GM19025 (cell line): ENCODE measurements at regions not wholly inside any gene's neighbourhood (a gene's known extent, or its start where the extent isn't known, plus 50 kb on each side); places are given as distances from the start of the nearest gene placed in this dataset.
"Not testable (repeated sequence)": the region's sequence is repeated elsewhere in the genome, so short reads cannot be mapped to it uniquely, and the experiment has no call there.

Experiments
- ATAC-seq: cut with Tn5 transposase; IDR thresholded peaks from one replicate; pipeline ENCODE4 v1.9.1; 2021; ENCODE audit warnings: mild to moderate bottlenecking, low read depth, moderate library complexity; ENCODE audit not compliant: unreplicated experiment

- ATAC-seq: no peak
Observed at GRCh38 chr11:90764691-90765090, 541.8 kb upstream of the CHORDC1 start.

GRCh38 chr11:90757849-90758494 is 535.1 kb upstream of the CHORDC1 start:
- no peak for ATAC-seq

GRCh38 chr11:90756617-90757016 is 533.8 kb upstream of the CHORDC1 start:
- no peak for ATAC-seq

DNA sequence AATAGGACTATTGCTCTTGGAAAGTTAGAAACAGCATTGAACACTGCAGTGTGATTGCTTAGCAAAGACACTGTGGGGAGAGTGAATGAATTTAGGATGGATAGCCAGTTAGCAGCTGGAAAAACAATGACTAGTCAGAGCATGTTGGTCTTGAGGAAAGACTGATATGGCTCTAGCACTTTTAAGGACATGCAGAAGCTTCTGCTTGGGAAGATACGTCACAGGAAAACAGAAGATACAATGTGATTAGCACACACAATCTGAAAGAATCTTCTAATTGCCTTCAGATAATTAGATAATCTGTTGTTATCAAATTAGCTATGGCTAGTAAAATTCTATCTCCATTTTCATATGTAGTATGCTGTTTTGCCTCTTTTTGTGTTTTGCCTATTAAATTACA is 530.7 kb upstream of the CHORDC1 start:
- no peak for ATAC-seq

- no peak for ATAC-seq
Observed at GRCh38 chr11:90747057-90747456, 524.2 kb upstream of the CHORDC1 start.

DNA sequence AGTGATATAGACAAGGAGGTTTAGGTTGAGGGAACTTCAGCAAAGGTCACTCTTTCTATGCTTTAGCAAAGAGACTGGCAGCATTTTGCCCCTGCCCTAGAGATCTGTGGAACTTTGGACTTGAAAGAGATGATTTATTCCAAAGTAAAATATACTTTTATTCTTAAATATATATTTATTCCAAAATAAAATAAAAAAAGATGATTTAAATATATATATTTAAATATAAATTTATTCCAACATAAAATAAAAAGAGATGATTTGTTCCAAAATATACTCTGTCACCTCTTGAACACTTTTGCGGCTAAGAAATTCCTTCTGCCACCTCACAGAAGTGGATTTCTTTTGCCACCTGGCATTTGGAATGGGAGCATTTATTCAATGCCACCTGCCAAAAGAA is 521.3 kb upstream of the CHORDC1 start:
- no peak for ATAC-seq

- no peak for ATAC-seq
Observed at GRCh38 chr11:90738799-90739198, 516.0 kb upstream of the CHORDC1 start.

DNA sequence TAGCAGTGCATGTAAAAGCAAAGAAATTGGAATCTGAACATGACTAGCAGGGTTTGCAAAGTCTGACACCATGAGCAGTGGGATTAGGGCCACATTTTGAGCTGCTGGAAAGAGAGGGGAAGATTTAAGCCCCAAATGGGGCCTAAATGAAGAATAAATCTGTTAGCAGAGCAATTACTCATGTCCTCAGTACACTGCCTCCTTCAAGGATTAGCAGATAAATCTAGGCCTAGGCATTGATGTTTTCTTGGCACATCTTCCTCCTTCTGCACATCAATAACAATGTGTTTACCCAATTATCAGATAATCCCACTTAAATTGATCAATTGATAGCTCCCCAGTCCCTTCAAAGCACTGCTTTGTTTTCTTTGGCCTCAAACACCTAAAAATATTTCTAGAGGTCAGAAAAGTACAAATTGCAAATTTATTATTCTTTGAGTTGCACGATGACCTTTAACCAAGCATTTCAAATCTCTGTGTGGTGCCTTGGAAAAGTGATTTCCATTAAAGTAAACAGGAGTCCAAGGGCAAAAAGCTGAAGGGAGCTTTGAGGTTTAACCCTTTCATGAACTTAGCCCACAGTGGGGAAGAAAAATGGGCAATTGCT is 514.7 kb upstream of the CHORDC1 start:
- ATAC-seq: no peak

GRCh38 chr11:90732486-90732885 is 509.6 kb upstream of the CHORDC1 start:
- ATAC-seq: no peak

- no peak for ATAC-seq
Observed at GRCh38 chr11:90723475-90723874, 500.6 kb upstream of the CHORDC1 start.

DNA sequence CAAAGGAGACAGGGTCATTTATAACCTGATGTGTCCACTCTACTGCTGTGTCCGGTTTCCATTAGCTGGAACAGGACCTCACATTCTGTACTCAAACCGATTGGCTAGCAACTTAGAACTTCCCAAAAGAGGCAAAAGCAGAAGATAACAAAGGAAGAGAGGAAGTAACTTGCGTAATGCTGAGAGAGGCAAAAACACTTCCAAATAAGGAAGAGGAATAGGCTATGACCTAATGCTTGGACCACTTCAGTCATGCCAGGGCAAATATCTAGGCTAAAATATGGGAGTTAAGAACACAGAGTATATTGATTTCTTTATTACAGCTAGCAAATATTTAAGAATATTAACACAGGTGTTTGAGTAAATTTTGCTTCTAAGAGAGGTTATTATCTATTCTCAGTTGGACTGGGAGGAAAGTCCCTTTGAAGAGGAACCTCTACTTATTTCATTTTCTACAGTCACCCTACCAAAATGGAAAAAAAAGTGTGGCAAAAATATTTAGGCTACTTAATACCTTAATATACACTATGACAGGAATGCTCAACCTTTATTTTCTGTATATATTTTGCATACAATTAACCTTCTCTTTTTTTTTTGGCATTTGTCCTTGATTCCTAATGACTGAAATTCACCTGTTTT is 499.8 kb upstream of the CHORDC1 start:
- no peak for ATAC-seq

DNA sequence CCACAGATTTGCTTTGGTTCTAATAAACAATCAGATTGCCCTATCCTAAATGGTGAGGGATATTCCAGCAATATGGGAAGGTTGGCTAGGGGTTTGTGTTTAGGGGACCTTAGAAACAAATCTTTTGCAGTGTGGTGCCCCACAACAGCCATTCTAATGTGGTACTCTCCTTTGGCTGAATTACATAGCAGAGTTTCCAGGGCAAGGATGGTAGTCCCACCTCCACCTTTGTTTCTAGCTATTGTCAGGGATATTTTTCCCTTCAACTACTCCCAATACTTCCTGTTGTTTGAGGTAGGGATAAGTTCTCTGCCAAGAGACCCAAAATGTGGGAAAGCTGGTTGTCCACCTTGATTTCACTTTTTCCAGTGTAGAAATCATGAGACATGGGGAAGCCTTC is 494.7 kb upstream of the CHORDC1 start:
- no peak for ATAC-seq

GRCh38 chr11:90705661-90706060 is 482.8 kb upstream of the CHORDC1 start:
- ATAC-seq: no peak

DNA sequence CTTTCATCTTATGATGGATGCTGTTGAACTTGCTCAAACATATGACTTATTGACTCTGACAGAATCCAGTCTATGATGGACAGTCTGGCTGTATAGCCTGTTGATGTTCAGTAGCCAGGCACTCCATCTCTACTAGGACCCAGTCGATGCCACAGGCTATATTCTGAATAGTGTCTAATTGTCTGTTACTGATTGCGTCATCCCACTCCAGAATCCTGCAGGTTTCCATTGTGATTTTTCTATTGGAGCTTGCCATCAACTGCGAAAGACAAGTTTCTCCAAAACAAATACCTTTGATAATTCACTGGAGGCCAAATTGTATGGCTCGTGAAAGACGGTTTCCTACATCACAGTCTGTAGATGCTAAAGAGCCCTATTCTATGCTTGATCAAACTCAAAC is 481.7 kb upstream of the CHORDC1 start:
- no peak for ATAC-seq

GRCh38 chr11:90701716-90702115 is 478.9 kb upstream of the CHORDC1 start:
- ATAC-seq: no peak

- ATAC-seq: peak; percentile 79
Observed at GRCh38 chr11:90700789-90701439, 478.1 kb upstream of the CHORDC1 start.

- no peak for ATAC-seq
Observed at GRCh38 chr11:90699791-90700400, 477.0 kb upstream of the CHORDC1 start.

- ATAC-seq: no peak
Observed at GRCh38 chr11:90698238-90698637, 475.4 kb upstream of the CHORDC1 start.

DNA sequence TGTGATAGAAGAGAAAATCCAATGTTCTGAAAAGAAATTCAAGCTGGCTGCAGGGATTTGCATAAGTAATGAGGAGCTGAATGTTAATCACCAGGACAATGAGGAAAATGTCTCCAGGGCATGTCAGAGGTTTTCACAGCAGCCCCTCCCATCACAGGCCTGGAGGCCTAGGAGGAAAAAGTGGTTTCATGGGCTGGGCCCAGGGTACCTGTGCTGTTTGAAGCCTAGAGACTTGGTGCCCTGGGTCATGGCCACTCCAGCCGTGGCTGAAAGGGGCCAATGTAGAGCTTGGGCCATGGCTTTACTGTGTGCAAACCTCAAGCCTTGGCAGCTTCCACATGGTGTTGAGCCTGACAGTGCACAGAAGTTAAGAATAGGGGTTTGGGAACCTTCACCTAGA is 452.6 kb upstream of the CHORDC1 start:
- ATAC-seq: not testable (repeated sequence)

DNA sequence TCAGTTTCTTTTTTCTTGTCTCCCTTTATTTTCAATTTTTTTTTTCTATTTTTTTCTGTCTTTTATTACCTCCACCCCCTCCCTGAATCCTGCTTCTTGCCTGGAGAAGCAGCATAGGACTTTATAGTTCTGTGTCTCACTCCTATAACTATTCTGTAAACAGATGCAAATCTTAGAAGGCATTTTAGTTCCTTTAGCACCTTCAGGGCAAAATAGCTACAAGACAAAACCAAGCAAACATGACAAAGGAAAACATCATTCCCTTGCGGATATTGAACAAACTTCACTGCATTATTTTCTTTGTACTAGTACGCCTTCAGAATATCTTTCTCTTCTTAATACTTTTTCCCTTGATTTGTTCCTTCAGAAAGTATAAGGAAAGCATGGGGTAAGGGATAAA is 446.2 kb upstream of the CHORDC1 start:
- ATAC-seq: no peak

- no peak for ATAC-seq
Observed at GRCh38 chr11:90668502-90668901, 445.7 kb upstream of the CHORDC1 start.
